Mucosa of descending colon (tissue), 3 donors: ENCODE measurements at regions not wholly inside any gene's neighbourhood (a gene's known extent, or its start where the extent isn't known, plus 50 kb on each side); places are given as distances from the start of the nearest gene placed in this dataset.

Experiments used
- ATAC-seq: fragments of 200-7000 bp; cut with Tn5 transposase; one replicate; pipeline ENCODE4 v1.9.1; 2020; ENCODE audit warnings: mild to moderate bottlenecking, moderate library complexity
- DNase-seq, 3 donors: peaks; one replicate each; pipeline ENCODE4 v3.0.0-alpha.2; 2020
- H3K36me3 ChIP-seq: fragments of 200-600 bp; one replicate; pipeline ENCODE4 v1.8.0; 2021; ENCODE audit warnings: low read depth, mild to moderate bottlenecking
- H3K4me1 ChIP-seq: fragments of 200-600 bp; one replicate; pipeline ENCODE4 v1.8.0; 2021; ENCODE audit warnings: low read depth, mild to moderate bottlenecking
- H3K4me3 ChIP-seq: fragments of 200-600 bp; one replicate; pipeline ENCODE4 v1.8.0; 2021; ENCODE audit warnings: mild to moderate bottlenecking
- H3K9me3 ChIP-seq: fragments of 200-600 bp; one replicate; pipeline ENCODE4 v1.8.0; 2021; ENCODE audit warnings: mild to moderate bottlenecking
- CTCF ChIP-seq: fragments of 200-600 bp; IDR thresholded peaks from one replicate; pipeline ENCODE4 v1.8.0; 2022; ENCODE audit warnings: antibody characterized with exemption, mild to moderate bottlenecking
- intact Hi-C, 2 donors: fragments of 100-400 bp; cut with DNase I in 1 of 2; cut with micrococcal nuclease in 1 of 2; formaldehyde crosslinking; loops; one replicate each; pipeline versions ENCODE4 v1.11.0 to v1.11.1; 2022; cut with DNase I, micrococcal nuclease
- donor health status: DM: no; HTN: no; CAD: no; lungs with moderate emphysema.
- donor health status: DM: no; HTN: no; CAD: no.
- donor health status: DM: no; HTN: yes; CAD: no.

GRCh38 chr14:100638211-100638855 lies 51.1 kb upstream of the BEGAIN start:
- peaks cover 8% of the 10 kb centered on the region for H3K4me1 ChIP-seq
- intact Hi-C loops, result no loop called here
- ATAC-seq, result no peak
- no peak overlapping the region for H3K4me3 ChIP-seq
- H3K36me3 ChIP-seq, result no peaks in the 10 kb centered on the region
- no peak for TF ChIP-seq CTCF
- H3K9me3 ChIP-seq, result no peaks in the 10 kb centered on the region
- DNase-seq, result no peak

DNA sequence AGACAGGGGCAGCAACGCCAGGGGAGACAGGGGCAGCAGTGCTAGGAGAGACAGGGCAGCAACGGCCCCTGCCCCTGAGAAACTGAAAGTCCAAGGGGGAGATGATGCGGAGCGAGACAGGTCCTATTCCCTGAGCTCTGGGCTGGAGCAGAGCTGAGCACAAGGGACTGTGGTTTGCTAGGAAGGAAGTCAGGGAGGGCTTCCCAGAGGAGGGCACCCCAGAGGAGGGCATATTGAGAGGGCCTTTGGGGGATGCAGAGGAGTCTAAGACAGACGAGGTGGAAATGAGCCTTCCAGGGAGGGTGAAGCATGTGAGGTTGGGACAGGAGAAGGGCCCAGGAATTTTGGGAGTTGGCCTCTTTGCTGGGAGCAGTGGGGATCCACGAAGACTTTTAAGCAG lies 52.1 kb upstream of the BEGAIN start:
- intact Hi-C loops, result no loop called here

DNA sequence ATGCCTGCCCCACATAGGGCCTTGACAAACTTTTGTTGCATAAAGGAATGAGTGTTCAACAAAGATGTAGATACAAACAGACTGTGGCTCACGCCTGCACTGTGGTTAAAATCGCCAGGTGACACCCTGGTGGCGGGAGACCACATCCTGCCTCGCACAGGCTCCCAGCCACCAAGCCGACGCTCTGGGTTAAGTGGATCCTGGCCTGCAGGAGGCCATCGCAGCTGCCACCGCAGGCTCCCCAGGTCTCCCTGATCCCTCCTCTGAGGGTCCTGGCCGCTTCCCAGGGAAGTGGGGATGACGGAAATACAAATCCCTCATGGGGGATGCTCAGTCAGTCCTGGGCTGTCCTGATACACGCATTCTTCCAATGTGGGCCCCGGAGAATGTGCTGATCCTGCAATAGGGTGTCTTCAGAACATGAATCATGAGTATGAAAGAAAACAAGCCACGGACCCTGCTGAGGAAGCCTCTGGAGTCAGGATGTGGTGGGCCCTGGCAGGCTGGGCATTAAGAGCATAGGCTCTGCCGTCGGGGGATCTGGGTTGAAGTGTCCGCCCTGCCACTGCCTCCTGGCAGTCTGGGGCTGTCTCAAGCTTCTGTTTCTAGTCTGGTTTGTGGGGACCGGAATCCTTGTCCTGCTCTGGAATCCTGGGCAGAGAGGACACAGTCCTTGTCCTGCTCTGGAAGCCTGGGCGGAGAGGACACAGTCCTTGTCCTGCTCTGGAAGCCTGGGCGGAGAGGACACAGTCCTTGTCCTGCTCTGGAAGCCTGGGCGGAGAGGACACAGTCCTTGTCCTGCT lies 53.5 kb upstream of the BEGAIN start:
- no peak for TF ChIP-seq CTCF
- peak; percentile 37 to 73 (median 59) for DNase-seq
- Histone ChIP-seq H3K4me3 (no peak overlapping the region), H3K9me3 (no peaks in the 10 kb centered on the region), H3K4me1 (peaks cover 17% of the 10 kb centered on the region), H3K36me3 (no peaks in the 10 kb centered on the region)
- intact Hi-C loops, result loop anchor here in 1 of 2 donors (10.0 kb wide), 1 partner anchor 96 kb away; no protein-coding TSS in a partner anchor
- ATAC-seq, result peak; percentile 76

More for the DNA sequence above, 52.1 kb upstream of the BEGAIN start:
- Histone ChIP-seq H3K4me3 (no peak overlapping the region), H3K9me3 (no peaks in the 10 kb centered on the region), H3K4me1 (peaks cover 8% of the 10 kb centered on the region), H3K36me3 (no peaks in the 10 kb centered on the region)
- ATAC-seq (no peak), DNase-seq (no peak)
- no peak for TF ChIP-seq CTCF

DNA sequence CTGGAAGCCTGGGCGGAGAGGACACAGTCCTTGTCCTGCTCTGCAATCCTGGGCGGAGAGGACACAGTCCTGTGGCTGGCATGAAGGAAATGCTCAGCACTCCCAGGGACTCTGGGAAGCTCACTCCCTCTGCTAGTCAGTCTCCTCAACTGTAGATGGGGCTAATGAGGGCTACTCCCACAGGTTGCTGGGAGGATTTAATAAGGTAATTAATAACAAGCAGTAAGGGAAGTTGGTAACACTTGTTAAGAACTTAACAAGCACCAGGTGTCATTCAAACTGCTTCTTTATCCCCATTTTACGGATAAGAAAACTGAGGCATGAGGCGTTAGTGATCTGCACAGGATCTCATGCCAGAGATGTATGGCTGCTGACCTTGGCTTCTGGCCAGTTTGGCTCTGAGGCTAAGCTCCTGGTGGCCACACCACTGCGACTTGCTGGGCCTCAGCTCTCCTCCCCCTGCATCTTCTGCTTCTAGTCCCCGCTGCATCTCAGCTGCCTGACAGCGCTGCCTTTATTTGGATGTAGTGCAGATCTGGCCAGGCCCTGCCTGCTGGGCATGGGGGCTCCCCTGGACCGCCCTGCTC lies 54.1 kb upstream of the BEGAIN start:
- H3K36me3 ChIP-seq, result no peaks in the 10 kb centered on the region
- ATAC-seq (peak; percentile 52), DNase-seq (peak in 1 of 3 donors; percentile 41)
- no peak for TF ChIP-seq CTCF
- no peaks in the 10 kb centered on the region for H3K9me3 ChIP-seq
- H3K4me3 ChIP-seq, result no peak overlapping the region
- peaks cover 17% of the 10 kb centered on the region for H3K4me1 ChIP-seq
- intact Hi-C loops, result loop anchor here in 1 of 2 donors (10.0 kb wide), 1 partner anchor 97 kb away; no protein-coding TSS in a partner anchor

- intact Hi-C loops, result loop anchor here in 1 of 2 donors (10.0 kb wide), 1 partner anchor 99 kb away; no protein-coding TSS in a partner anchor
- TF ChIP-seq CTCF, result no peak
- no peaks in the 10 kb centered on the region for H3K9me3 ChIP-seq
- no peak overlapping the region for H3K4me3 ChIP-seq
- DNase-seq (peak in 1 of 3 donors; percentile 27), ATAC-seq (no peak)
- peaks cover 18% of the 10 kb centered on the region for H3K4me1 ChIP-seq
- H3K36me3 ChIP-seq, result no peaks in the 10 kb centered on the region
Measured at GRCh38 chr14:100643426-100643825, 56.2 kb upstream of the BEGAIN start.
